ENCODE measurements at regions not wholly inside any gene's neighbourhood (a gene's known extent, or its start where the extent isn't known, plus 50 kb on each side); places are given as distances from the start of the nearest gene placed in this dataset.

DNA sequence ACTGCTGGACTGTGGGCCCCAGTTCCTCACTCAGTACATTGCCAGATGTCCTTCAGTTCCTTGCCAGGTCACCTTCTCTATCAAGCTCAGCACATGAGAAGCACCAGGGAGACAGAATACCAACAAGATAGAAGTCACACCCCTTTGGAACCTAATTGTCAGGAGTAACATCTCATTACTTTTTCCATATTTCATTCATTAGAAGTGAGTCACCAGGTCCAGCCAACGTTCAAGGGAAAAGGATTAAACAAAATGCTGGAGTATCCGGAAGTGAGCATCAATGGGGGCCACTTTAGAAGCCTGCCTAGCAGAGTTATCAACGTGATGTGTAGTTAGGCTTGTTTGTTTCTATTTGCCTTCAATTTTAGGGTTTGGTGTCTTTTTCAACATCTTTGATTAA is 569.3 kb downstream of the MIAT start:
- no peak for DNase-seq (ENCODE audit: low read depth)

DNA sequence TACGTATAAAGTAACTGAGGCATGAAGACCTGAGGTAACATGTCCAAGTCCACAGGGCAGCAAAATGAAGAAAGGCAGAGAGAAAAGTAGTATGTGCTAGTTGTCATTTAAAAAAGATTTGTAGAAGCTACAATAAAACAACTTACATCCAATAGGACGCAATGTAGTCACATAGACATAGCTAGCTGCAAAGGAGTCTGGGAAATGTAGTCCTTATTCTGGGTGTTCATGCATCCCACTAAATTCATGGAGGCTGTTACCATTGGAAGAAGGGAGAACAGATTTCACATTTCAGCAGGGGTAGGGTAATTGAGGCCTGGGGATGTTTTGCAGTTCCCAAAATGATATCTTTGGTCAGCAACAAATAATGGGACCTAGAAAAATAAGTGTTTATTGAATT is 571.4 kb downstream of the MIAT start:
- no peak for DNase-seq (ENCODE audit: low read depth)

DNA sequence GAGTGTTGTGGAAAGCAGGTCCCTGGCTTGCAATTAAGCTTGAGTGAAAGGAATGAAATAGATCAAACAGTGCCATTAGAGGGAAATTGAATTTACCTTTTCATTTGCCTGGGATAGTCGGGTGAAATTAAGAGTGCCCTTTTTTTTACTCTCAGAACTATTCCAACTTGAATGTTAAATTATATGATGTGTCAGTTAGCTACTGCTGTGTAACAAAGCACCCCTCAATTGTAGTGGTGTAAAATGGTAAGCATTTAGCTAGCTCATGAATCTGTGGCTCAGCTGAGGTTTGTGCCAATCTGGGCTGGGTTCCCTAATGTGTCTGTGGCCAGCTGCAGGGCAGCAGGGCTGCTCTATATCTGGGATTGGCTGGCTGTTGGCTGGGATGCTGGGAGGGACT is 571.4 kb downstream of the MN1 start:
- DNase-seq (ENCODE audit: low read depth) = no peak

DNA sequence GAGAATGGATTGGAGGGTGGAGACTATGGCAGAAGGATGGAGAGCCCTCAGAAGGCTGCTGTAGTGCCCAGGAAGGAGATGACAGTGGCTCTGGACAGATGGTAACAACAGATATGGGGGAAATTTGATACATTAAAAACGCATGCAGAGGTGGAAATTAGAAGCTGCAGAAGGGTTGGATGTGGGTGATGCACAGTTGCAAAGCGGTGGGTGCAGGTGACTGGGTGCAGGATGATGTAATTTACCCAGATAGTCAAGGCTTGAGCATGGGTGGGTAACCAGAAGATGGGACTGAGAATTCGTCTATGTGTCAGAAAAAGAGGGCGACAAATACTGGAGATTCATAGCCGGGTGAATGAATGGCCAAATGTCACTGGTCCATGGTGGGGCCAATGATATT is 570.3 kb downstream of the MN1 start:
- DNase-seq (ENCODE audit: low read depth) = no peak

DNA sequence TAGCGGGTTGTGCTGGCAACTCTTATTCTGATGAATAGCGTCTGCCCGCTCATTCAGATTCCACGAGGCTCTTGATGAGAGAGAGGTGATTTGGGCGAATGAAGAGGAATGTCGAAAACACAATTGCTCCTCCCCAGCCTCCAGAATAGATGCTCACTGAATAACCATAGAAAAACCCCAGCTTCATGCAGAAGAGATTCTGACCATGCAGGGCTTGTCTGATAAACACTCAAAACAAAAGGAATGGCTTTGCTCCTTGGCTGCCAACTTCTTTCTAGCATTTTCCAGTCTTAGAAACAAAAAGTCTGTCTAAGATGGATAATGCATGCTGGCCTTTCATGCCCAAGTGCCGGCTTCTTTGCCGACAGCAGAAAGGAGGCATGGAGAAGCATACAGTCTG is 569.5 kb downstream of the MN1 start:
- DNase-seq (ENCODE audit: low read depth) = no peak

DNA sequence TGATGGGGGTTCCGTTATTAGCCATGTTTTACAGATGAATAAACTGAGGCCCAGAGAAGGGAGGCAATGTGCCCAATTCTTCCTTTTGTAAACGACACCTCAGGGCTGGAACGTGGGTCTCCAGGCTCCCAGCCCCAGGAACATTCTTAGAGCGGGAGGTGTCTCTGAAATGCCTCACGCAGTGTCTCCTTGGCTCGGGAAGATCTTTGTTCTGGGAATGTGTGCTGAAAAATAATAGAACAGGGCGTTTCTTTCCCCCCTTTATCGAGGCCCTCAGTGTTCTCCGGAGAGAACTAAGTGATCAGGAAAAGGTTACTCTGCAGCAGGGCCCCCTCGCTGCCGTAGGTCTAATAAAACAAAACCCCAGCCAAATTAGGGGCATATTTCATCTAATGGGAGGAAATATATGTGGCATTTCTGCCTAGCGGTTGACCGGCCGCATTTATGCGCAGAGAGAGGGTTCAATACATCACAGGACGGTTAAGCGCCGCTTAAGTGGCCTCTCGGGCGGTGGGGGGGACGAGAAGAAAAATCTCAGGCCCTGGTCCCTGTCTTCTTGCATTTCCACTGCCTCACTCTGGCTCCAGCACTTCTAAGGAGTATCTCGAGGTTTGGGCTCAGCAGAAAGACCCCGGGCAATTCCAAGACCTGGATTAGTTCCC is 564.3 kb downstream of the MN1 start:
- no peak for DNase-seq (ENCODE audit: low read depth)

DNA sequence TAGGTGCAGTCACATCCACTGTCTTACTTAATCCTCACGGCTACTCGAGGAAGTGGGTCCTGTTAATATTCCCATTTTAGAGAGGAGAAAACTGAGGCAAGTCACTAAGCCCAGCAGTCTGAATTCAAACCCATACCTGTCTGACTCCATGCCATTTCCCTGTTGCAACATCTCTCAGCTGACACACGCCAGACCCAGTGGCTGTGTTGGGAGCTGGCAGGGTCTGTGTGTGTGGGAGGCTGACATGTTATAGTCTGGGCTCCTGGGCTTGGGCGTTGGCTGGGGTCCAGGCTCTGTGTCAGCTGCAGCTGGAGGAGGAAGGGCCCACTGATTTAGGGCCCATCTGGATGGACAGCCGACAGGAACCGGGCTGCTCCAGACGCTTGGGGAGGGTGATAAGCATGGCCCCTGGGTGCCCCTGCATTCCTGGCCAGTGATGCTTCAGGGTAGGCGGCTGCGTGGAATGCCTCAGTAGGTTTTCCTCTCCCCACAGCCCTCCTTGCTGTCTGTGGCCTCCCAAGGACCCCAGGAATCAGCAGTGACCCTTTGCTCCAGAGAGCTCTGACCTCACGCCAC is 562.5 kb downstream of the MN1 start:
- no peak for DNase-seq (ENCODE audit: low read depth)

DNA sequence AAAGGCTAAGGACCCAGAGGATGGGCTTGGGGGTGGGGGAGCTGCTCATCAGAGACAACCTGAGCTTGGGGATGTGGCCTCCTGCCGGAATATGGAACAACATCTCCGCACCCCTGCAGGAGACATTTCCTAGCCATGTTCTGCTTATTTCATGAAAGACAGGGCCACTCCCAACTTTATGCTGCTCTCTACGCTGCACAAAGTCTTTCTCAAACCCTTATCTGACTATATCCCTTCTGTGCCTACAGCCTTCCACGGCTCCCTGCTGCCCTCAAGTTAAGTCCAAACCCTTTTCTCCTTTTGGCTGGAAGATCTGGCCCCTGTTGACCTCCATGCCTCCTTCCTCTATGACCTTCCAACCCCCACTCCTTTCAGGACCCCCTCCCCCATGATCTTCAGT is 562.0 kb downstream of the MN1 start:
- DNase-seq (ENCODE audit: low read depth) = no peak

DNA sequence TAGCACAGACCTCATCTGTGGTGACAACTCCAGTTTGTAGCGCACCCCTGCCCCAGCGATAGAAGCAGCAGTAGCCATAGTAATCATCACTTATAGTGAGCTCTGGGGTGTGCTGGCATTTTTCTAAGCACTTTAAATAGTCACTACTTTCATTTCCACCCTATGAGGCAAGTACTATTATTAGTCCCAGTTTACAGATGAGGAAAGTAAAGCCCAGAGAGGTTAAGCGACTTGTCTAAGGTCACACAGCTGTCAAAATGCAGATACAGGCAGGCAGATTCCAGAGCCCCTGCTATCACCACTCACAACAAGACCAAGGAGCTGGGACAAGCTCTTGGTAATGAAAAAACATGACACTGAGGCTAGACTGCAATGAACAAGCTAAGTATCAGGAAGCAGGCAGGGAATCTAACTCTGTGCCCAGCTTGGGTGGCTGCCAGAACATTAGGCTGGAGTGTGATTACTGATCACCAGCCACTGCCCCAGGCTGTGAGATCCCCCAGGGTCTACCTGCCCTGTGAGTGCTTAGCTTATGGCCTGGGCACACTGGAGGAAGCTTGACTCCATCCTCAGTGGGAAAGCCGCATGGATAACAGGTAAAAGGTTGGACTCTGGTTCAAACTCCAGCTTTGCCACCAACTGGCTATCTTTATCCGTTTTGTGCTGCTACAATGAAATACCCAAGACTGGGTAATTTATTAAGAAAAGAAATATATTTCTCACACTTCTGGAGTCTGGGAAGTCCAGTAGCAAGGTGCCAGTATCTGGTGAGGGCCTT is 561.1 kb downstream of the MN1 start:
- no peak for DNase-seq (ENCODE audit: low read depth)

DNA sequence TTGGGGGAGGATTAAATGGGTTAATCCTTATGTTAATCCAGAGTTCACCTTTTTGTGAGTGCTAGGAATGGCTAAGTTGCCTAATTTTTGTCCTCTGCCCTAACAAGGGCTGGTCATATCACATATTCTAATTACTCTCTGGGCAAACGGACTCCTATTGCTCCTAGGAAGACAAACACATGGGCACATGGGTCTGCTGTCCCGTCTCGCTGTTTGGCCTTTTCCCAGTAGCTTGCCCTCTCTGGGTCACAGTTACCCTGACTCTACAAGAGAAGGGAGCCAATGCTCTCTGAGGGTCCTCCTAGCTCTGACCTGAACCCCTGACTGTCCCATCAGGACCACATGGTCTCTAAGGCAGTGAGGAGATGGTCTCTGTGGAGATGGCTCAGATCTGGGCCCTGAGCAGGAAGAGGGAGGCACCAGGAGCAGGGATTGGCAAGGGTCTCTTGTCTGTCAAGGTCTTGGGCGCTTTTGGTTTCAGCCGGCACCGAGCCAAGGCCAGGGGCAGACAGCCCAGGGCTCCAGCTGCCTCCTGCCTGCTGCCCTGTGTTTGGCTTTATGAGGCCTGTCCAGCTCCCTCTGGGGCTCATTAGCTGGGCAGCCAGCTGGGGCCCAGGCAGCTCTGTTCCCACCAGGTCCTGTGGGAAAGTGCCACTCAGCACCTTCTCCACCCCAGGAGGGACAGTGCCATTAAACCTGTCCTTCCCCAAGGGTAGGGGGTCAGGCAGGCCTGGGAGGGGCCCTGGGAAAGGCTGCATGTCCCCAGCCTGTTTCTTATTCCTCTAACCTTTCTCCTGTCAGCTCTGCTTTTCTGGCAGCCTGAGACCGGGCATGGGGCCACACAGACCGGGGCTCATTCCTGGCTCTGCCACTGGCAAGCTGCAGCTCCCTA is 559.9 kb downstream of the MN1 start:
- DNase-seq (ENCODE audit: low read depth) = no peak

DNA sequence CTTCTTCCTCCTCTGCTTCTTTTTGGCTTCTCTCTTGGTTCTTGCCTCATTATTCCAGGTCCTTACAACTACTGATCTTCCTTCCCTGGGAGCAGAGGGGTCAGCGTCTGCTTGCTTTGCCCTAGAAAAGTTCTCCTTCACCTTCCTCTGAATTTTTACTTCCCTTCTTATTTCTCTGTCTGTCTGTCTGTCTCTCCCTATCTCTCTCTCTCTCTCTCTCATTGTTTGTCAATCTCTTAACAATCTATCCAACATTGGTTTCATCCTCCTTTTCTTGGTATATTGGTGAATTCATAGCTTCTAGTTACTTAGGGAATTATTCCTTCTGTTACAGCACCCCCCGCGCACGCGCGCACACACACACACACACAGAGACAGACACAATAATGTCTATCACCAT is 559.1 kb downstream of the MN1 start:
- no peak for DNase-seq (ENCODE audit: low read depth)

DNA sequence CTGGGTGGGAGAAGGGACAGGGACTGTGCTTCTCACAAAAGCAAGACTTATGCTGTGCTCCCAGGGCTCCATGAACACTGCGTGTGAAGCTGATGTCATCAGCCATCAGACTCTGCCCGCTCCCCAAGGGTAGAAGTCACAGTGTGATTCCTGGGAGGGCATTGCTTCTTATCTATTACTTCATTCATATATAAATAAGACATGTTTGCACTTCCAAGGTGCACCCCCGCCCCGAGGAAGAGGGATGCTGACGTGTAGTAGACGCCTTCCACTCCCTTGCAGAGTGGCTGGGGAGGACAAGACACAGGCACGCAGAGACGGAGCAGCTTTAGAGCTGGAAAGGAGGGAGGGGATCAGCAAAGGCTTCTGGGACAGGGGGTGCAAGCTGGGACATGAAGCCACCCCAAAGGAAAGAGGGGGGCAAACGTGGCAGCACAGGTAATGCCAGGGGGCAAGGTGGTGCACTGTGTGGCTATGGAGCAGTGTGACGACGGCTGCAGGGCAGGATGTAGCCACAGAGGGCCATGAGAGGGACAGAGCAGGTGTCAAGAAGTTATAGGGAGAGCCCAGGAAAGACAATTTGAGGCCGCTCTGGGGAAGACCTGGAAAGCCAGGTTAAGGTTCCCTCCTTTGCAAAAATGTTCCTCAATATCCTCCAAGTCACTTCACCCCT is 558.5 kb downstream of the MN1 start:
- DNase-seq (ENCODE audit: low read depth) = no peak

DNA sequence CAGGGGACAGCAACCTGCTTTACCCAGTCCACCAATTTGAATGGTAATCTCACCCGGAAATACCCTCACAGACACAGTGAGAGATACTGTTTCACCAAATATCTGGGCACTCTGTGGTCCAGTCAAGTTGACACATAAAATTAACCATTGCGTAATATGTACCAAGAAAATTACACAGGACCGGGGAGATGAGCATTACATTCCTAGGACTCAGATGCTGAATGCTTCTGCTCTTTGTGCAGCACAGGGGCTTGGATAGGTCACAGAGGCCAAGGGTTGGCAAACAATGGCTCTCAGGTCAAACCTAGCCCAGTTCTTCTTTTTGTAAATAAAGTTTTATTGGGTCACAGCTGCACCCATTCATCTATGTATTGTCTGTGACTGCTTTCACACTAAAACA is 557.2 kb downstream of the MN1 start:
- no peak for DNase-seq (ENCODE audit: low read depth)

DNA sequence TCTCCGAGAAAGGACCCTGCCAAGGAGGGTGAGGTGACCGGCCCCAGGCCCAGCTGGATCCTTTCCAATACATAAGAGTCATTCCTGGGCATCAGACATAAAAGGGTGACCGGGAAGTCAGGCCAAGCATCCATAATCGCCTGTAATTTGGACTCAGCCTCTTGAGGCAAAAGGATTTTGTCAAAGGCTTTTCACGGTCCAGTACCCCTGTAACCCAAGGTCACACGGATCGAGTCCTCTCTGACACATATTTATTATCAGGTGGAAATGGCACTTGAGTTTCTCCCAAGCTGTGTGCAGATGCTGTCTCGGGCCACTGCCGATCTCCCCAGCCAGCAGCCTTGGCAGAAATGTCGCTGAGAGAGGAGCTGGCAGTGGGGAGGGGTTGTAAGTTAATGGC is 556.5 kb downstream of the MN1 start:
- DNase-seq (ENCODE audit: low read depth) = no peak

DNA sequence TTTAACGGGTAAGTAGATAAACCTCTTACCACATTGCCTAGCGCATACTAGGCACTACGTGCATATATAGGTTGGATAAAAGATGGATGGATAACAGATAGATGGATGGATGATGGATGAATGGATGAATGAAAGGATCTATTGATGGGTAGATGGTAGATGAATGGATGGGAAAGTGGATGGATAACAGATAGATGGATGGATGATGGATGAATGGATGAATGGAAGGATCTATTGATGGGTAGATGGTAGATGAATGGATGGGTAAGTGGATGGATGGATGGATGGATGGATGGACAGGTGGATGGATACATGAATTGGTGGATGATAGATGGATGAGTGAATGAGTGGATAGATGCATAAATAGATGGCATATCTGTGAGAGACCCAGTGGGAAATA is 555.0 kb downstream of the MN1 start:
- DNase-seq (ENCODE audit: low read depth) = no peak

DNA sequence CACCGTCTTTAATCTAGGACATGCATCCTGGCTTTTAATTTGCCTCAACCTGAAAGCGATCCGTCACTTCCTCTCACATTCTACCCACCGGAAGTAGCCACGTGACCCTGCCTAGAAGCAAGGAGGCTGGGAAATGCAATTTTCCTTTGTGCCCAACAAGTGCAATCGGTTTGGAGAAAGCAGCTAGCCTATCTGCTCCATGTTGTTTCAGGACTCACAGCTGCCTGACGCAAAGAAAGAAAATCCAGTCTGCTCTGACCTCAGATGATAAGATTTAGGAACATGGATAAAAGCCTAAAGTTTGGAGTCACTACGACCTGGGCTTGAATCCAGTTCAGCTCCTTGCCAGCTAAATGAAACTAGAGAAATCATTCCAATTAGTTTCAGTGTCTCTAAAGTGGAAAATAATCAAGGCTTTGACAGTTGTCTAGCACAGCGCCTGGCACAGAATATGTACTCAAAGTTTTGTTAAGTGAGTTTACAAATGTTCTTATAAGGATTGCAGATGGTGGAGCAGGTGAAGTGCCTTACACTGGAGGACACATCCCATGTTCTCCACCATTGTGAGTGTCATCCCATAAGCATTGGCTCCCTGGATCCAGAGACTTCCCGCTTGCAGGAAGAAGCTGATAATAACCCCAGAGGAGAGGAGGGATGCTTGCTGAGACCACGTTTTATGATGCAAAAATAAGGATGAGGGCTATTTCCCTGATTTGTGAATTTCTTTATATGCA is 553.7 kb downstream of the MN1 start:
- no peak for DNase-seq (ENCODE audit: low read depth)

DNA sequence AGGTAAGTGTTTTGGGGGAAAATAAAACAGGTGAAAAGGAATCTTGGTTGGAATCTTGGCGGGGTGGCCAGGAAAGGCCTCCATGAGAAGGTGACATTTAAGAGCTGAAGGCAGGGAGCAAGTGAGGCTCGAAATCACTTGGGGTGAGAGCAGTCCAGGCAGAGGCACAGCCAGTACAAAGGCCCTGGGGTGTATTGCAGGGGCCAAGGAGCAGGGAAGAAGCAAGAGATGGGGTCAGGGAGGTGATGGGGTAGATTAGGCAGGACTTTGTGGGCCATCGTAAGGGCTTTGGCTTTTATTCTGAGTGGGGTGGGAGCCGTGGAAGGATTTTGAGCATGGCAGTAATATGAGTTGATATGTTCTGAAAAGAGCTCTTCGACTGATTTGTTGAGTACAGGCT is 551.1 kb downstream of the MN1 start:
- no peak for DNase-seq (ENCODE audit: low read depth)

DNA sequence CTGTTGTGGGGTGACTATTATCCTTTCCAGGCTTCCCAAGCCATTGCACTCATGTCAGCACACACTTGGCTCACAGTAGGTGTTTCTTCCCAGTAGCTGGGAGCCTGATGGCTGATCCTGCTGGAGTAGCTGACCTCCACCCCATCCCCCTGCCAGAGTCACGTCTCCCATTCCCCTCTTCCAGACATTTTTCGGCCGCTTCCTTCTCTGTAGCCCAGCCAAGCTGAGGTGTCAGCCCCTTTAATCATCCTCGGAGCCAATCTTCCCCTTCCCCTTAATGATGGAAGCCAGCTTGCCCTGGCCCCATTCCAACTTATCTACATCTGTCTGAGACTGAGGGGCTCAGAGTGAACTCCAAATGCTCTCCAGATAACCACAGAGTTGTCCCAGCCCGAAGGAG is 550.7 kb downstream of the MN1 start:
- DNase-seq (ENCODE audit: low read depth) = no peak

DNA sequence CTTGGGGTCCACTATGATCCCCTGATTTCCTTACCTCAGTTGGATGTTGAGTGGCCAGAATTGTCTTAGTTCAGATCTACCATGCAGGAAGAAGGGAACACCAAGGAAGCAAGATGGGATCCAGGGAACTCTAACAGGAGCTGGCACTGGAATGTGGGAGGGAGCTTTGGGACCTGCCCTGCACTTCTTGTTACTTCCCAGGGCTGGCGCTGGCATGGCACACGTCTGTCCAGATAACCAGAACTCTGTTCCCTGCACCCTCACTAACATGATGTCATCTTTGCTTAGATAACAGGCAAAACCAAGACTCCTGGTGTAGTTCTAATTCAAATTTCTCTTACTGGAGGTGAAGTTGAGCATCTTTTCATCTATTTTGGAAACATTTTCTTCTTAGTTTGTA is 550.0 kb downstream of the MN1 start:
- no peak for DNase-seq (ENCODE audit: low read depth)

DNA sequence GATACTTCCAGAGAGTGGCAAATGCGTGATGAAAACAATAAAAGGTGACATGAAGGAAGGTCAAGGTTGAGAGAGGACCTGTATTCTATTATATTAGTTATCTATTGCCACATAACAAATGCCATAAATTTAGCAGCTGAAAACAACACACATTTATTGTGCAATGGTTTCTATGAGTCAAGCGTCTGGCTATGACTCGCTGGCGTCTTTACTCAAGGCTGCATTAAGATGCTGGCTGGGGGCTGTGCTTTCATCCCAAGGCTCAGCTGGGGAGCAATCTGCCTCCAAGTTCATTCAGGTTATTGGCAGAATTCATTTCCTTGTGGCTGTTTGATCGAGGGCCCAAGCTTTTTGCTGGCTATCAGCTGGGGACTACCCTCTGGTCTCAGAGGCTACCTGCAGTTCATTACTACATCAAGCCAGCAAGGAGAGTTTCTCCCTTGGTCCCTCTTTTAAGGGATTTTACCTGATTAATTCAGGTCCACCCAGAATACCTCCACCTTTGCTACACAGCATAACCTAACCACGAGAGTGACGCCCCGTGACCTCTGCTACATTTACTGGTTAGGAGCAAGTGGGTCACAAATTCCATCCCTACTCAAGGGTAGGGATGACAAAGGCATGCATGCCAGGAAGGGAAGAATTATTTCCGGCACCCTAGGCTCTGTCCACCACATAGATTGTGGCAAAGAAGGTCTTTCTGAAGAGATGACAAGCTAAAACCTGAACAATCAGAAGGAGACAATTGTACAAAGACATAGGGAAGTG is 549.1 kb downstream of the MN1 start:
- no peak for DNase-seq (ENCODE audit: low read depth)

Measured in activated T-cell treated with anti-CD3 and anti-CD28 coated beads for 24 hours (primary cell).